GM12891 (cell line): ENCODE measurements at regions not wholly inside any gene's neighbourhood (a gene's known extent, or its start where the extent isn't known, plus 50 kb on each side); places are given as distances from the start of the nearest gene placed in this dataset.

Experiments used
- DNase-seq: peaks from one replicate; pipeline ENCODE4 v3.0.0; 2011; ENCODE audit warnings: low spot score; ENCODE audit not compliant: insufficient read length
- FAIRE-seq: peaks from 2 replicates; lab custom pipeline; 2011; peaks lifted over from hg19 to GRCh38; lab: Jason Lieb, UNC
- PAX5 ChIP-seq: IDR thresholded peaks from 2 replicates; pipeline ENCODE4 v1.6.1; 2011; ENCODE audit warnings: low read length, moderate library complexity, mild to moderate bottlenecking; ENCODE audit not compliant: insufficient read depth, severe bottlenecking
- POLR2A ChIP-seq: IDR thresholded peaks from 2 replicates; pipeline ENCODE4 v1.6.1; 2011; ENCODE audit warnings: low read depth, low read length, control low read depth
- POLR2AphosphoS5 ChIP-seq: IDR thresholded peaks from 2 replicates; pipeline ENCODE4 v1.6.1; 2011; ENCODE audit warnings: low read depth, low read length, control low read depth
- POU2F2 ChIP-seq: IDR thresholded peaks from 2 replicates; pipeline ENCODE4 v1.6.1; 2011; ENCODE audit warnings: low read depth, mild to moderate bottlenecking, control low read depth, low read length, moderate library complexity
- SPI1 ChIP-seq: IDR thresholded peaks from 2 replicates; pipeline ENCODE4 v1.6.1; 2011; ENCODE audit warnings: low read depth, low read length, control low read depth
- TAF1 ChIP-seq: IDR thresholded peaks from 2 replicates; pipeline ENCODE4 v1.6.1; 2011; ENCODE audit warnings: low read depth, low read length, control low read depth

- no peak for DNase-seq
- no peak for TF ChIP-seq PAX5
- TF ChIP-seq SPI1, result no peak
- TF ChIP-seq TAF1, result no peak
- no peak for TF ChIP-seq POLR2AphosphoS5
- TF ChIP-seq POU2F2, result no peak
- no peak for TF ChIP-seq POLR2A
- no peak for FAIRE-seq
Observed at GRCh38 chr4:82192017-82192673, 181.6 kb downstream of the HNRNPD start.

- DNase-seq, result no peak
- no peak for FAIRE-seq
- TF ChIP-seq POLR2AphosphoS5 (no peak), TAF1 (no peak), POU2F2 (no peak), SPI1 (no peak), PAX5 (no peak), POLR2A (no peak)
Observed at GRCh38 chr4:82181789-82182188, 192.0 kb downstream of the HNRNPD start.

GRCh38 chr4:82172186-82172585 lies 201.6 kb downstream of the HNRNPD start:
- no peak for DNase-seq

GRCh38 chr4:82171531-82172155 lies 202.1 kb downstream of the HNRNPD start:
- TF ChIP-seq SPI1 (no peak), POU2F2 (no peak), PAX5 (no peak), TAF1 (no peak), POLR2AphosphoS5 (no peak), POLR2A (no peak)
- FAIRE-seq, result no peak
- no peak for DNase-seq

More at GRCh38 chr4:82172186-82172585, 201.6 kb downstream of the HNRNPD start:
- no peak for TF ChIP-seq TAF1
- no peak for TF ChIP-seq POU2F2
- no peak for FAIRE-seq

GRCh38 chr4:82149750-82150149 lies 224.0 kb downstream of the HNRNPD start:
- no peak for DNase-seq
- FAIRE-seq, result no peak
- no peak for TF ChIP-seq POU2F2
- no peak for TF ChIP-seq SPI1
- no peak for TF ChIP-seq POLR2A
- TF ChIP-seq PAX5, result no peak
- TF ChIP-seq POLR2AphosphoS5, result no peak
- no peak for TF ChIP-seq TAF1

- FAIRE-seq, result no peak
- TF ChIP-seq TAF1 (no peak), SPI1 (no peak), PAX5 (no peak), POLR2AphosphoS5 (no peak), POU2F2 (no peak), POLR2A (no peak)
- DNase-seq, result no peak
Observed at GRCh38 chr4:82145850-82146249, 227.9 kb downstream of the HNRNPD start.

- DNase-seq, result no peak
- no peak for TF ChIP-seq POLR2A
- TF ChIP-seq POLR2AphosphoS5, result no peak
- no peak for TF ChIP-seq SPI1
- TF ChIP-seq PAX5, result no peak
- no peak for TF ChIP-seq TAF1
- TF ChIP-seq POU2F2, result no peak
- FAIRE-seq, result no peak
Observed at GRCh38 chr4:82140422-82140821, 233.4 kb downstream of the HNRNPD start.

GRCh38 chr4:82139287-82139686 lies 234.5 kb downstream of the HNRNPD start:
- FAIRE-seq, result no peak
- TF ChIP-seq TAF1 (no peak), POLR2A (no peak), POLR2AphosphoS5 (no peak), POU2F2 (no peak), SPI1 (no peak), PAX5 (no peak)
- no peak for DNase-seq

GRCh38 chr4:82138374-82138773 lies 235.4 kb downstream of the HNRNPD start:
- DNase-seq (no peak), FAIRE-seq (no peak)
- TF ChIP-seq PAX5 (no peak), POLR2AphosphoS5 (no peak), SPI1 (no peak), TAF1 (no peak), POLR2A (no peak), POU2F2 (no peak)
